ENCODE measurements at regions not wholly inside any gene's neighbourhood (a gene's known extent, or its start where the extent isn't known, plus 50 kb on each side); places are given as distances from the start of the nearest gene placed in this dataset.

DNA sequence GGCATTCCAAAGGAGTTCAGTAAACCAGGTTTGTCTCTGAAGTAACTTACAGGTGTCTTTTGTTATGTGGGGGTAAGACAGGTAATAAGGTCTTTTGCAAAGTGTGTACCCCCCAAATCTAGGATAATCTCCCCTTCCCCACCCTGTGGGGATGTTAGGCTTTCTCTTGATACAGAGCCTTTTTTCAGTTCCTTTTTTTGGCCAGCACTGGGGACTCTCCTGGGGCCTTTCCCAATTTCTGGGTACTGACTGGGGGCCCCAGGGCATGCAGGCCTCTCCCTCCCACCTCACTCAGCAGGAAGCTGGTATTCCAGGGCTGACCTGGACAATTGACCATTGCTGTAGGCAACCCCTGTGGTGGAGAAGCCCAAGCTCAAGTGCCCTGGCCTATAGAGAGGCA lies 84.3 kb upstream of the IRX6 start:
- TF ChIP-seq GATA3 (IDR thresholded peaks at IDR 0.05; ENCODE audit: low read depth, low read length) (no peak), GATA2 (IDR thresholded peaks at IDR 0.05; ENCODE audit: low read depth, low read length) (no peak)

Data from SH-SY5Y (cell line).